GM12875 (cell line): ENCODE measurements at regions not wholly inside any gene's neighbourhood (a gene's known extent, or its start where the extent isn't known, plus 50 kb on each side); places are given as distances from the start of the nearest gene placed in this dataset.

Source experiments
- H3K4me3 ChIP-seq: one replicate; pipeline ENCODE4 v1.5.1; 2011; ENCODE audit warnings: low read depth, low read length, control low read depth
- TF ChIP-seq, protein P1 (sequence below): IDR thresholded peaks from 2 replicates; pipeline ENCODE4 v1.5.1; 2011; ENCODE audit warnings: low read depth, mild to moderate bottlenecking, control low read depth, inconsistent platforms, low read length, moderate library complexity, borderline replicate concordance; ENCODE audit not compliant: insufficient read depth

DNA sequence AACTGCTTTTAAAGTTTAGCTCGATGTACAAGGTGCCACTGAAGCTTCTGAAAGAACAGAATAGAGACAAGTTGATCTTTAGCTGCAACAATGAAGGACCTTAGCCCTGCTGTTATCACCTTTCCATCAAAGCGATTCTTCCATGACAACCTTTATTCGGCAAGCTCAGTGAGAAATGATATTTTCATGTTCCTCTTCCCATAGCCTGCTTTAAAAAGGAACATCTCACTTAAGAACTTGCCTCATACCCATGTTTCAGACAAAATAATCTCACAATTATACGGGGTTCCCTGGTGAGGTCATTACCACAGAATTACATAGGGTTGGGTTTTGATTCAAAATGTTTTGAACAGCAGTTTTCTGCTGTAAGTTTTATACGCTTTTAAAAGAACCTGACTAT, 264.2 kb downstream of the THBS2 start:
- TF ChIP-seq, protein P1, sequence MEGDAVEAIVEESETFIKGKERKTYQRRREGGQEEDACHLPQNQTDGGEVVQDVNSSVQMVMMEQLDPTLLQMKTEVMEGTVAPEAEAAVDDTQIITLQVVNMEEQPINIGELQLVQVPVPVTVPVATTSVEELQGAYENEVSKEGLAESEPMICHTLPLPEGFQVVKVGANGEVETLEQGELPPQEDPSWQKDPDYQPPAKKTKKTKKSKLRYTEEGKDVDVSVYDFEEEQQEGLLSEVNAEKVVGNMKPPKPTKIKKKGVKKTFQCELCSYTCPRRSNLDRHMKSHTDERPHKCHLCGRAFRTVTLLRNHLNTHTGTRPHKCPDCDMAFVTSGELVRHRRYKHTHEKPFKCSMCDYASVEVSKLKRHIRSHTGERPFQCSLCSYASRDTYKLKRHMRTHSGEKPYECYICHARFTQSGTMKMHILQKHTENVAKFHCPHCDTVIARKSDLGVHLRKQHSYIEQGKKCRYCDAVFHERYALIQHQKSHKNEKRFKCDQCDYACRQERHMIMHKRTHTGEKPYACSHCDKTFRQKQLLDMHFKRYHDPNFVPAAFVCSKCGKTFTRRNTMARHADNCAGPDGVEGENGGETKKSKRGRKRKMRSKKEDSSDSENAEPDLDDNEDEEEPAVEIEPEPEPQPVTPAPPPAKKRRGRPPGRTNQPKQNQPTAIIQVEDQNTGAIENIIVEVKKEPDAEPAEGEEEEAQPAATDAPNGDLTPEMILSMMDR, result no peak
- no peak overlapping the region for H3K4me3 ChIP-seq

DNA sequence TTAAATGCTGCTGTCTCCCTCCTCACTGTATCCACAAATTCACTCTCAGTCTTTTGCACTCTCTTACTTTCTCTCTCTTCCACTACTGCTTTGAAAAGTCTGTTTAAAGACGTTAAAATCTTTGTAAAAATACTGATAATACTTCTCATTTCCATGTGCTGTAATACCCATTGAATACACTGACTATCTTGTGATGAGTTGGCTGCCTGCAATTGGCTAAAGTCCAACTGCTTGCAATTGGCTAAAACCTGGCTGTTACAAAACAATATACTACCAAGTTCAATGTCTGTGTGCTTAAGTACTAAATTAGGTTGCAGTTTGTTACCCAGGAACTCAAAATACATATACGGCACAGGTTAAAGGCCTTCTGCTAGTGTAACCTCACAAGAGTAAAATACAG, 264.8 kb downstream of the THBS2 start:
- TF ChIP-seq, protein P1, result no peak
- no peak overlapping the region for H3K4me3 ChIP-seq

DNA sequence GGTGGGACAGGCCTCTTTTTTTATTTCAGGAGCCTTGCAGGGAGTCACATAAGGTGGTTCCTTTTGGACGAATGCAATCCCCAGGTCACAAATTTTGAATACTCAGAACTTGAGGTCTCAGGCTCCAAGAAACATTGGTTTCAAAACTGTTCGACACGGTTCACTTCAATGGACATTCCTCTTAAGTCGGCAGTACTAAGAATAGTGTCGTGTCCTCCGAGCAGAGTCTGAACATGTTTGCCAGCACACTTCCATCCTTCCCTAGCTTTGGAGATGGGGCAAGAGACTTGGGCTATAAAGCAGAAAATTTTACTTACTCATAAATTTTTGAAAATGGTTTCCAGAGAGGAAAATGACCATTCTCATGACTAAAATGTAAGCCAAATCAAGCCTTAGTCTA, 265.4 kb downstream of the THBS2 start:
- TF ChIP-seq, protein P1, result no peak
- no peak overlapping the region for H3K4me3 ChIP-seq

DNA sequence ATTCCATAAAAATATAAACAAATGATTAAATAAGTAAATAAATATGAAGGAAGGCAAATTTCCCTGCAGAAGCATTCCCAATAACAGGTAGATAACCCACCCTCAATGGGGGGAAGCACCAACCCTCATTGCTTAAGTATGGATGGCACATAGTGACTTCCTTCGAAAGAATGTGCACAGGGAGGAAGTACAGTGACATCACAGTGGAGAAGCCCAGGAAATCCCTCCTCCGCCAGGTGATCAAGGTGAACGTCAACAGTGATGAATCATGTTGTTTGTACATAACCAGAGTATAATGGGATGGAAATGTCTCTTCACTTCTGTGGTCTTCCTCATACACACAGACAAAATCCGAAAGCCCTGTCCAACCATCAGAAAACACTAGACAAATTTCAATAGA, 267.9 kb downstream of the THBS2 start:
- H3K4me3 ChIP-seq, result no peak overlapping the region
- TF ChIP-seq, protein P1, result no peak

DNA sequence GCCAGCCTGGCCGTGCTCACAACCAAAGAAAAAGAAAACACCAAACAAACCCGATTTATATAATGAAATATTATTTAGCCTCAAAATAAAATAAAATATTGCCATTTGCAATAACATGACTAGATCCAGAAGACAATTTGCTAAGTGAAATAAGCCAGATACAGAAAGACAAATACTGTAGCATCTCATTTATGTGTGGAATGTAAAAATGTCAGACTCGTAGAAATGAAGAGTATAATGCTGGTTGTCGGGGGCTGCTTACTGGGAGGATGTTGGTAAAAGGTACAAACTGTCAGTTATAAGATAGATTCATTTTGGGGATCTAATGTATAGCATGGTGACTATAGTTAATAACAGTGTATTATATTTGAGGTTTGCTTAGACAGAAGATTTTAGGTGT, 269.7 kb downstream of the THBS2 start:
- H3K4me3 ChIP-seq, result no peak overlapping the region

DNA sequence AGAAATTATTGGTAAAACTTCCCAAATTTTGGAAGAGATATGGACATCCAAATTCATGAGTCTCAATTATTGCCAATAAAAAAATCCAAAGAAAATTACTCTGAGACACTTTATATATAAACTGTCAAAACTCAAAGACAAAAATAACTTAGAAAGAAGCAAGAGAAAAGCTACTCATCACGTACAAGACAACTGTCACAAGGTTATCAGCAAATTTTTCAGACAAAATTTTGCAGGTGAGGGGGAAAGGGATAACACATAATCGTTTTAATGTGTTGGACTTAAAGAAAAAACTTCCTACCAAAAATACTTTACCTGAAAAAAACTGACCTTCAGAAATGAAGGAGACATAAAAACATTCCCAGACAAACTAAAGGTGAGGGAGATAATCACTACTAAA, 272.5 kb downstream of the THBS2 start:
- no peak overlapping the region for H3K4me3 ChIP-seq
- TF ChIP-seq, protein P1, result no peak

More for the DNA sequence above, 269.7 kb downstream of the THBS2 start:
- TF ChIP-seq, protein P1, result no peak

DNA sequence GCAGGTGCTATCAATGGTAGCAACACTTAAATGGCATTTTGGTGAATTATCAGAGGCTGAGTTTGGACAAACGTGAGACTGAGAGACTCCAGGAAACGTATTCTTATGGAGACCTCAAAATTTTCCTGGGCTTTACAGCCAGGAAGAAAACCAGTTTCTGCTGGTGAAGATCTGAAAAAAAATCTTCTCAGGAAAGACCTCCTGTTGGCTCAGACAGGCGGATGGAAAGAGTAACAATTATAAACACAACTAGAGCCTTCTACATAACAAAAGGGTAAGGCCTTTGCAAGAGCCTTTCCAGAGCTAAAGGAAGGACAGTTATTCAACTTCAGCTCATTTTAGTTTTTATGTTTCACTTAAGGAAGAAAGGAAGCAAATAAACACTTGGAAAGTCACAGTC, 274.4 kb downstream of the THBS2 start:
- H3K4me3 ChIP-seq, result no peak overlapping the region
- TF ChIP-seq, protein P1, result no peak
